ENCODE measurements at regions not wholly inside any gene's neighbourhood (a gene's known extent, or its start where the extent isn't known, plus 50 kb on each side); places are given as distances from the start of the nearest gene placed in this dataset.

GRCh38 chr12:87231818-87232217 is 797.4 kb downstream of the C12orf50 start:
- Histone ChIP-seq H3K79me2 (no peaks in the 10 kb centered on the region), H3K4me3 (ENCODE audit: low read depth, low read length) (no peak overlapping the region), H3K9ac (no peak overlapping the region), H3K9me3 (ENCODE audit: control insufficient read depth, low read length) (no peaks in the 10 kb centered on the region), H3K4me2 (ENCODE audit: low read length) (no peak overlapping the region), H3K4me1 (no peaks in the 10 kb centered on the region), H3K27ac (no peak overlapping the region), H3K27me3 (ENCODE audit: control insufficient read depth, insufficient read depth, low read length) (no peaks in the 10 kb centered on the region), H3K36me3 (ENCODE audit: control insufficient read depth, insufficient read depth, low read length) (no peaks in the 10 kb centered on the region), H2AFZ (no peak overlapping the region)
- TF ChIP-seq, protein P1, sequence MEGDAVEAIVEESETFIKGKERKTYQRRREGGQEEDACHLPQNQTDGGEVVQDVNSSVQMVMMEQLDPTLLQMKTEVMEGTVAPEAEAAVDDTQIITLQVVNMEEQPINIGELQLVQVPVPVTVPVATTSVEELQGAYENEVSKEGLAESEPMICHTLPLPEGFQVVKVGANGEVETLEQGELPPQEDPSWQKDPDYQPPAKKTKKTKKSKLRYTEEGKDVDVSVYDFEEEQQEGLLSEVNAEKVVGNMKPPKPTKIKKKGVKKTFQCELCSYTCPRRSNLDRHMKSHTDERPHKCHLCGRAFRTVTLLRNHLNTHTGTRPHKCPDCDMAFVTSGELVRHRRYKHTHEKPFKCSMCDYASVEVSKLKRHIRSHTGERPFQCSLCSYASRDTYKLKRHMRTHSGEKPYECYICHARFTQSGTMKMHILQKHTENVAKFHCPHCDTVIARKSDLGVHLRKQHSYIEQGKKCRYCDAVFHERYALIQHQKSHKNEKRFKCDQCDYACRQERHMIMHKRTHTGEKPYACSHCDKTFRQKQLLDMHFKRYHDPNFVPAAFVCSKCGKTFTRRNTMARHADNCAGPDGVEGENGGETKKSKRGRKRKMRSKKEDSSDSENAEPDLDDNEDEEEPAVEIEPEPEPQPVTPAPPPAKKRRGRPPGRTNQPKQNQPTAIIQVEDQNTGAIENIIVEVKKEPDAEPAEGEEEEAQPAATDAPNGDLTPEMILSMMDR (IDR thresholded peaks at IDR 0.05), result no peak

GRCh38 chr12:87230441-87230840 is 798.8 kb downstream of the C12orf50 start:
- H3K9ac ChIP-seq, result no peak overlapping the region
- no peaks in the 10 kb centered on the region for H3K36me3 ChIP-seq (ENCODE audit: control insufficient read depth, insufficient read depth, low read length)
- no peaks in the 10 kb centered on the region for H3K79me2 ChIP-seq
- no peak overlapping the region for H3K27ac ChIP-seq
- TF ChIP-seq, protein P1 (IDR thresholded peaks at IDR 0.05), result no peak
- no peaks in the 10 kb centered on the region for H3K9me3 ChIP-seq (ENCODE audit: control insufficient read depth, low read length)
- no peak overlapping the region for H3K4me2 ChIP-seq (ENCODE audit: low read length)
- no peaks in the 10 kb centered on the region for H3K4me1 ChIP-seq
- H2AFZ ChIP-seq, result no peak overlapping the region
- no peaks in the 10 kb centered on the region for H3K27me3 ChIP-seq (ENCODE audit: control insufficient read depth, insufficient read depth, low read length)
- H3K4me3 ChIP-seq (ENCODE audit: low read depth, low read length), result no peak overlapping the region

- no peak overlapping the region for H3K27ac ChIP-seq
- H2AFZ ChIP-seq, result no peak overlapping the region
- H3K4me2 ChIP-seq (ENCODE audit: low read length), result no peak overlapping the region
- TF ChIP-seq, protein P1 (IDR thresholded peaks at IDR 0.05), result no peak
- H3K9ac ChIP-seq, result no peak overlapping the region
- H3K36me3 ChIP-seq (ENCODE audit: control insufficient read depth, insufficient read depth, low read length), result no peaks in the 10 kb centered on the region
- no peaks in the 10 kb centered on the region for H3K79me2 ChIP-seq
- H3K4me1 ChIP-seq, result no peaks in the 10 kb centered on the region
- H3K9me3 ChIP-seq (ENCODE audit: control insufficient read depth, low read length), result no peaks in the 10 kb centered on the region
- no peaks in the 10 kb centered on the region for H3K27me3 ChIP-seq (ENCODE audit: control insufficient read depth, insufficient read depth, low read length)
- no peak overlapping the region for H3K4me3 ChIP-seq (ENCODE audit: low read depth, low read length)
Measured at GRCh38 chr12:87227162-87227561, 802.0 kb downstream of the C12orf50 start.

DNA sequence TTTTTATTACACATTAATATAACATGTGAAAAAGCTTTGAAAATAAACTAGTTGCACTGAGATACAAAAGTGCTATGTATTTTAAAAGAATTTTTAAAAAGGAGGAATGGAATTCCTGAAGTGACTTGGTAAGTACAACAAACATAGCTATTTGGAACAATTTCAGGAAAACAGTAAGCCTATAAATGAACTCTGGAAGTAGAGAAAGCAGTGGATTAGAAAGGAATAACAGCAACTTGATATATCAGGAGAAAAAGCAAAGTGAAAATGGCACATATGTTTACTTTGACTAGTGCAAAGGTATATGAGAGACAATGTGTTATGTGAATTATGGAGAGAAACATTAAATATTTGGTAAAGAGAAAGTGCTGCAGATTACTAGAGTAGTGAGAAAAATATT is 811.7 kb downstream of the C12orf50 start:
- H3K9ac ChIP-seq, result no peak overlapping the region
- TF ChIP-seq, protein P1 (IDR thresholded peaks at IDR 0.05), result no peak
- H3K4me2 ChIP-seq (ENCODE audit: low read length), result no peak overlapping the region
- H2AFZ ChIP-seq, result no peak overlapping the region
- H3K4me1 ChIP-seq, result no peaks in the 10 kb centered on the region
- H3K36me3 ChIP-seq (ENCODE audit: control insufficient read depth, insufficient read depth, low read length), result no peaks in the 10 kb centered on the region
- H3K9me3 ChIP-seq (ENCODE audit: control insufficient read depth, low read length), result no peaks in the 10 kb centered on the region
- H3K79me2 ChIP-seq, result no peaks in the 10 kb centered on the region
- no peak overlapping the region for H3K4me3 ChIP-seq (ENCODE audit: low read depth, low read length)
- no peaks in the 10 kb centered on the region for H3K27me3 ChIP-seq (ENCODE audit: control insufficient read depth, insufficient read depth, low read length)
- no peak overlapping the region for H3K27ac ChIP-seq

DNA sequence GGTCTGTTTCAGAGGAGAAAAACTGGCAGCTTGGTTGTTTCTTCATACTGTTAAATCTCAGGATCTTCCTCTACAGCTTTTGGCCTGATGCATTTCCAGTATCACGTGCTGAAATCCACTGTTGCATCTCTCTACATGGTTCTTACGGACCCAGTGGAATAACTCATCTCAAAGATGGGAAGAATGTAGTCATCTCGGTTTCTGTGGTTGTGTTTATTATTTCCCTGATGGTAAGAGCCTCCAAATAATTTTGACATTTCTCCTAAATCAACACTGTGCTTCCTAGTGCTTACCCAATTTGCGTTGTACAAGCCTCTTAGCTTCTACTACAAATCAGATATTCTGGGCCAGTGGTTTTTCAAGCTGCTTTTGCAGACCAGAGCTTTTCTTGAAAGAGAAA is 812.8 kb downstream of the C12orf50 start:
- Histone ChIP-seq H3K36me3 (ENCODE audit: control insufficient read depth, insufficient read depth, low read length) (no peaks in the 10 kb centered on the region), H3K27me3 (ENCODE audit: control insufficient read depth, insufficient read depth, low read length) (no peaks in the 10 kb centered on the region), H3K4me2 (ENCODE audit: low read length) (no peak overlapping the region), H3K9ac (no peak overlapping the region), H2AFZ (no peak overlapping the region), H3K4me3 (ENCODE audit: low read depth, low read length) (no peak overlapping the region), H3K4me1 (no peaks in the 10 kb centered on the region), H3K27ac (no peak overlapping the region), H3K9me3 (ENCODE audit: control insufficient read depth, low read length) (no peaks in the 10 kb centered on the region), H3K79me2 (no peaks in the 10 kb centered on the region)
- TF ChIP-seq, protein P1 (IDR thresholded peaks at IDR 0.05), result no peak

Measured in parathyroid adenoma (tissue), 2 donors.